GM12864 (cell line): ENCODE measurements at regions not wholly inside any gene's neighbourhood (a gene's known extent, or its start where the extent isn't known, plus 50 kb on each side); places are given as distances from the start of the nearest gene placed in this dataset.

Experiments
- DNase-seq: peaks from one replicate; pipeline ENCODE4 v3.0.0-alpha.2; 2011; ENCODE audit warnings: low read depth
- H3K4me3 ChIP-seq: 2 replicates; pipeline ENCODE4 v1.5.1; 2011; ENCODE audit warnings: mild to moderate bottlenecking, low read depth, low read length, control low read depth
- TF ChIP-seq, protein P1 (sequence below): IDR thresholded peaks from 2 replicates; pipeline ENCODE4 v1.5.1; 2011; ENCODE audit warnings: low read depth, mild to moderate bottlenecking, moderate library complexity, low read length, control low read depth, inconsistent platforms; ENCODE audit errors: missing control alignments

DNA sequence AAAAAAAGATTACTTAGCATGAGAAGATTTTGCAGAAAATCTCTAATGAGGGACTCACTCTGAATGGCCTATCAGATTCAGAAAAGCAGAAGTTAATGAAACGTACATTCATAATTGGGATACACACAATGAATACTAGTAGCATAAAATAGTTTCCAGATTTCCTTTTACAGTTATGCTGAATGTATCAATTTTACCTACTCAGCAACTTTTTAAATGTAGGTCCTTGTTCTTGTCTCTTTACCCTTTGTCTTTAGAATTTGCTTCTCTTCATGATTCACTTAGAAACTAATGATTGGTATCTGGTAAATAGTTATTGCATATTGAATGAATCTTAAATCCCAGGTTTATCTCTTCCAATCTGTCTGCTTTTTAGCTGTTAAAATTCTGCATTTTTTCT, 458.8 kb downstream of the DSC3 start:
- no peak overlapping the region for H3K4me3 ChIP-seq
- DNase-seq = no peak
- TF ChIP-seq, protein P1, sequence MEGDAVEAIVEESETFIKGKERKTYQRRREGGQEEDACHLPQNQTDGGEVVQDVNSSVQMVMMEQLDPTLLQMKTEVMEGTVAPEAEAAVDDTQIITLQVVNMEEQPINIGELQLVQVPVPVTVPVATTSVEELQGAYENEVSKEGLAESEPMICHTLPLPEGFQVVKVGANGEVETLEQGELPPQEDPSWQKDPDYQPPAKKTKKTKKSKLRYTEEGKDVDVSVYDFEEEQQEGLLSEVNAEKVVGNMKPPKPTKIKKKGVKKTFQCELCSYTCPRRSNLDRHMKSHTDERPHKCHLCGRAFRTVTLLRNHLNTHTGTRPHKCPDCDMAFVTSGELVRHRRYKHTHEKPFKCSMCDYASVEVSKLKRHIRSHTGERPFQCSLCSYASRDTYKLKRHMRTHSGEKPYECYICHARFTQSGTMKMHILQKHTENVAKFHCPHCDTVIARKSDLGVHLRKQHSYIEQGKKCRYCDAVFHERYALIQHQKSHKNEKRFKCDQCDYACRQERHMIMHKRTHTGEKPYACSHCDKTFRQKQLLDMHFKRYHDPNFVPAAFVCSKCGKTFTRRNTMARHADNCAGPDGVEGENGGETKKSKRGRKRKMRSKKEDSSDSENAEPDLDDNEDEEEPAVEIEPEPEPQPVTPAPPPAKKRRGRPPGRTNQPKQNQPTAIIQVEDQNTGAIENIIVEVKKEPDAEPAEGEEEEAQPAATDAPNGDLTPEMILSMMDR = no peak

DNA sequence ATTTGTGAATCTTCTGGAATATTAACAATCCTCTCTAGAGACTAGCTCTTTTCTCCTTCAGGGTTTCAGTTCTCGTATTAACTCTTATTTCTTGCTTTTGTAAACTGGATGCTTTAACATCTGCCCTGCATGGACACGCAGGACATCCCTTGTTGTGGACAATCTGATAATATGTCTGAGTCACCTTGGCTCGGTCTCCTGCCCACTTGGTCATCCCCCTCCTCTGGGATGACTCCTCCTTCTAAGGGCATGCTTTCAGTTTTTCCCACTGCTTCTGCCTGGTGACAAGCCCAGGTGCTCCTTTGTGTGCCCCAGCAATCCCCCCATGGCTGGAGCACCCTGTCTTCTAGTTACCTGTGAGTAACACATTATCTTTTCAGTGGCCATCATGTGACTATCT, 460.5 kb downstream of the DSC3 start:
- no peak for DNase-seq
- H3K4me3 ChIP-seq = no peak overlapping the region
- TF ChIP-seq, protein P1 = no peak

DNA sequence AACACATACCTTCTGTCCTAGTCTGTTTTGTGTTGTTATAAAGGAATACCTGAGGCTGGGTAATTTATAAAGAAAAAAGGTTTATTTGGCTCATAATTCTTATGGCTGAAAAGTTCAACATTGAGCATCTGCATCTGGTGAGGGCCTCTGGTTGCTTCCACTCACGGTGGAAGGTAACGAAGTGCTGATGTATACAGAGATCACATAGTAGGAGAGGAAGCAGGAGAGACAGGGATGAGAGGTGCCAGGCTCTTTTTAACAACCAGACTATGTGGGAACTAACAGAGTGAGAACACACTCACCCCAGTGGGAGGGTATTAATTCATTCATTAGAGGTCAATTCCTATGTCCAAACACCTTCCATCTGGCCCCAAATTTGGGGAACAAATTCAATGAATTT, 463.8 kb downstream of the DSC3 start:
- no peak overlapping the region for H3K4me3 ChIP-seq
- no peak for DNase-seq
- TF ChIP-seq, protein P1 = no peak

DNA sequence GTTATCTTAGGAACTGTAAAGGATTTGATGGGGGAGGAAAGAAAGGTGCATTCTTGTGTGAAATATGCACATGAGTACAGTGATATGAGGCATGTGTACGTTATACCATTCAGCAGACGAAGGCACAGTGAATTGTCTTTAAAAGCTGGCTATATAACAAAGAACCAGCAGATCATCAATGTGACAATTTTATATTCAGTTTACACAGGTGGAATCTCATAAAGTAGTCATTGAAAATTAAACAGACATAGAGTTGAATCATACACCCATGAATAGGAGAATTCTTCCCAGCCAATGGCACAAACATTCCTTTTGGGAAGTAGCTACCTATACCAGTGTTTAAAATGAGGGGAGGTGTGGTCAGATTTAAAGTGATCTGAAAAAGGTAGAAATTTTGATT, 470.3 kb downstream of the DSC3 start:
- DNase-seq = no peak
- TF ChIP-seq, protein P1 = no peak
- H3K4me3 ChIP-seq = no peak overlapping the region

GRCh38 chr18:30568333-30568732, 474.2 kb downstream of the DSC3 start:
- DNase-seq = no peak
- no peak overlapping the region for H3K4me3 ChIP-seq
- TF ChIP-seq, protein P1 = no peak

- DNase-seq = no peak
- no peak overlapping the region for H3K4me3 ChIP-seq
- TF ChIP-seq, protein P1 = no peak
These were observed 475.7 kb downstream of the DSC3 start for GRCh38 chr18:30566877-30567276.

DNA sequence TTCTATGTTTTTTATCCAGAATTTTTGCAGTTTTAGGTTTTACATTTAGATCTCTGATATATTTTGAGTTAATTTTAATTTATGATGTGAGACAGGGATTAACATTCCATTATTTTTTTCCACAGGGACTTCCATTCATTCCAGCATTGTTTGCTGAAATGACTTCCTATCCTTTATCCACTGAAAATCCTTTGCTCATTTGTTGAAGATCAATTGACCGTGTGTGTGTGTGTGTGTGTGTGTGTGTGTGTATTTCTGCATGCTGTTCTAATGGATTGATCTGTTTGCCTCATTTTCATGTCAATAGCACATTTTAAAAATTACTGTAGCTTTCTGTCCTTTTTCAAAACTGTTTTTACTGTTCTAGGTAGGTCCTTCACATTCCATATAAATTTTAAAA, 480.3 kb downstream of the DSC3 start:
- TF ChIP-seq, protein P1 = no peak
- no peak for DNase-seq
- H3K4me3 ChIP-seq = no peak overlapping the region
